GM23248 (cell line): ENCODE measurements at regions not wholly inside any gene's neighbourhood (a gene's known extent, or its start where the extent isn't known, plus 50 kb on each side); places are given as distances from the start of the nearest gene placed in this dataset.

Experiments
- EZH2 ChIP-seq: fragments of 200-600 bp; sonication (generic); IDR thresholded peaks from 2 replicates; pipeline ENCODE4 v1.6.1; 2018; ENCODE audit warnings: antibody characterized with exemption, mild to moderate bottlenecking; ENCODE audit not compliant: insufficient read depth, poor library complexity, severe bottlenecking
- EZH2phosphoT487 ChIP-seq: fragments of 200-600 bp; sonication (generic); IDR thresholded peaks from 2 replicates; pipeline ENCODE4 v1.6.1; 2018; ENCODE audit warnings: antibody characterized with exemption, moderate library complexity, mild to moderate bottlenecking, low read depth; ENCODE audit not compliant: insufficient read depth

DNA sequence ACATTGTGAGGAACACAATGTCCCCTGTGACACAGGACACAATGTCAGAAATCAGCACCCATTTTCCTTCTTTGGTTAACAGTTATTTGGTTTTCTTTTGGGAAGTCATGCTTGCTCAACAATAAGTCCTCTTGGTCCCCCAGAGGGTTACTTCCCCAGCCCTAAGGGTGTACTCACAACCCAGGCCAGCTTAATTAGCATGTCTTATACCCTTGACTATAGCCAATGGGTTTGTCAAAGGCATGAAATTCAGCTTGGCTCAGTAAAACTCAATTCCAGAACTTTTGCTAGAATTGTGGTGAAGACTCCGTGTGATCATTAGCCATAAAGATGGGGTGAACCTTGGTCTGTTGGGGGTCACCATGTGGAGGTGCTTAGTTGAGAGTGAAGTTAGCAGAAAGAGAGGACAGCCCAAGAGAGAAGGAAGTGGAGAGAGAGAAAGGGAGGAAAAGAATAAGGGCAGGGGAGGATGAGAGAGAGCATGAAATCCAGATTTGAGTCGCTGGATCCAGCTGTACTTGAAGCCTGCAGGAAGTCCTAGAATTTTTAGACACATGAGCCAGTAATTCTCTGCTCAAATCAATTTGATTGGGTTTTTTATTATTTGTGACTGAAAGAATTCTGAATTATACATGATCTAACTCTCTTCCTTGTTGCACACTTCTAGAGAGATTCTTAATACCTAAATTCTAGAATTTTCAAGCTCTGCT is 321.3 kb upstream of the JAG1 start:
- TF ChIP-seq EZH2phosphoT487 (no peak), EZH2 (no peak)
